ENCODE measurements at regions not wholly inside any gene's neighbourhood (a gene's known extent, or its start where the extent isn't known, plus 50 kb on each side); places are given as distances from the start of the nearest gene placed in this dataset.

- TF ChIP-seq NFIC (IDR thresholded peaks at IDR 0.05), result no peak
These were observed 70.1 kb upstream of the FAM204A start for GRCh38 chr10:118412132-118412760.

GRCh38 chr10:118409295-118409694 lies 67.2 kb upstream of the FAM204A start:
- TF ChIP-seq EGR1 (IDR thresholded peaks at IDR 0.05), result no peak
- no peak for TF ChIP-seq CREB1 (IDR thresholded peaks at IDR 0.05; ENCODE audit: low read depth)
- no peak for TF ChIP-seq ZBTB7A (IDR thresholded peaks at IDR 0.05; ENCODE audit: low read depth)
- no peak for TF ChIP-seq REST (IDR thresholded peaks at IDR 0.05; ENCODE audit: low read depth)
- no peak for TF ChIP-seq USF1 (IDR thresholded peaks at IDR 0.05)
- TF ChIP-seq TEAD4 (IDR thresholded peaks at IDR 0.05), result no peak
- no peak for TF ChIP-seq TAF1 (IDR thresholded peaks at IDR 0.05; ENCODE audit: low read depth)
- TF ChIP-seq CEBPB (IDR thresholded peaks at IDR 0.05), result no peak
- TF ChIP-seq NFIC (IDR thresholded peaks at IDR 0.05), result no peak
- no peak for TF ChIP-seq FOXM1 (IDR thresholded peaks at IDR 0.05; ENCODE audit: borderline replicate concordance, low read depth)

DNA sequence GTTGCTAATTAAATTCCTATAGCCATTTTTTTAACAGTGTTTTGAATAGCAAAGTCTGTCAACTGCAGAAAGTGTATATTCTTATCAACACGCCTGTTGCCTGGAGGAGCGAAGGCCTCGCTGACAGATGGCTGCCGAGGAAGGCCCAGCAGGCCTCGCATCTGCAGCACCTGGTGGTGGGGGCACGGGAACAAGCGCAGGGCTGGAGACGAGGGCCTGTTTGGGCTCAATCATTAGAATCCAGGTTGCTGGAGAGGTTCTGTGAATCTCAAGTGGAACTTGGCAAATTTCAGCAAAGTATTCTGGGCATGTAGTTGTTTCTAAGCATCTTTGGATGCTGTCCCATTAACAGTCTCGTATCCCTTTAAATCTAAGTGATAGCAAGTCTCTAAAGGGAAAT lies 66.1 kb upstream of the FAM204A start:
- TF ChIP-seq CREB1 (IDR thresholded peaks at IDR 0.05; ENCODE audit: low read depth), result no peak
- TF ChIP-seq TCF12 (IDR thresholded peaks at IDR 0.05; ENCODE audit: low read depth), result no peak
- no peak for TF ChIP-seq YY1 (IDR thresholded peaks at IDR 0.05; ENCODE audit: low read depth)
- no peak for TF ChIP-seq NFIC (IDR thresholded peaks at IDR 0.05)
- TF ChIP-seq TAF1 (IDR thresholded peaks at IDR 0.05; ENCODE audit: low read depth), result no peak
- TF ChIP-seq RAD21 (IDR thresholded peaks at IDR 0.05; ENCODE audit: low read depth), result no peak
- TF ChIP-seq EP300 (IDR thresholded peaks at IDR 0.05; ENCODE audit: borderline replicate concordance), result no peak
- no peak for TF ChIP-seq EGR1 (IDR thresholded peaks at IDR 0.05)
- no peak for TF ChIP-seq CEBPB (IDR thresholded peaks at IDR 0.05)
- TF ChIP-seq ZBTB7A (IDR thresholded peaks at IDR 0.05; ENCODE audit: low read depth), result no peak
- no peak for TF ChIP-seq USF1 (IDR thresholded peaks at IDR 0.05)
- TF ChIP-seq TEAD4 (IDR thresholded peaks at IDR 0.05), result no peak

- no peak for TF ChIP-seq TCF12 (IDR thresholded peaks at IDR 0.05; ENCODE audit: low read depth)
- no peak for TF ChIP-seq RAD21 (IDR thresholded peaks at IDR 0.05; ENCODE audit: low read depth)
- TF ChIP-seq EP300 (IDR thresholded peaks at IDR 0.05; ENCODE audit: borderline replicate concordance), result no peak
- TF ChIP-seq USF1 (IDR thresholded peaks at IDR 0.05), result no peak
- TF ChIP-seq CEBPB (IDR thresholded peaks at IDR 0.05), result no peak
- TF ChIP-seq FOXM1 (IDR thresholded peaks at IDR 0.05; ENCODE audit: borderline replicate concordance, low read depth), result no peak
- TF ChIP-seq YY1 (IDR thresholded peaks at IDR 0.05; ENCODE audit: low read depth), result no peak
- TF ChIP-seq MAX (IDR thresholded peaks at IDR 0.05), result no peak
- no peak for TF ChIP-seq TEAD4 (IDR thresholded peaks at IDR 0.05)
- no peak for TF ChIP-seq TAF1 (IDR thresholded peaks at IDR 0.05; ENCODE audit: low read depth)
- TF ChIP-seq NFIC (IDR thresholded peaks at IDR 0.05), result no peak
- no peak for TF ChIP-seq CREB1 (IDR thresholded peaks at IDR 0.05; ENCODE audit: low read depth)
- no peak for TF ChIP-seq EGR1 (IDR thresholded peaks at IDR 0.05)
- no peak for TF ChIP-seq ZBTB7A (IDR thresholded peaks at IDR 0.05; ENCODE audit: low read depth)
- TF ChIP-seq REST (IDR thresholded peaks at IDR 0.05; ENCODE audit: low read depth), result no peak
These were observed 65.7 kb upstream of the FAM204A start for GRCh38 chr10:118407777-118408176.

GRCh38 chr10:118407026-118407425 lies 64.9 kb upstream of the FAM204A start:
- TF ChIP-seq ZBTB7A (IDR thresholded peaks at IDR 0.05; ENCODE audit: low read depth) (no peak), TEAD4 (IDR thresholded peaks at IDR 0.05) (no peak), REST (IDR thresholded peaks at IDR 0.05; ENCODE audit: low read depth) (no peak)
